OCI-LY1 (cell line): ENCODE measurements at regions not wholly inside any gene's neighbourhood (a gene's known extent, or its start where the extent isn't known, plus 50 kb on each side); places are given as distances from the start of the nearest gene placed in this dataset.

Source experiments
- H2AFZ ChIP-seq: fragments of 200-600 bp; sonication (generic), shearing (Covaris generic); 2 replicates; pipeline ENCODE4 v1.6.0; 2014; ENCODE audit warnings: antibody characterized with exemption, mild to moderate bottlenecking, low read length
- H3F3A ChIP-seq: fragments of 200-600 bp; sonication (generic), shearing (Covaris generic); 2 replicates; pipeline ENCODE4 v1.6.0; 2014; ENCODE audit warnings: mild to moderate bottlenecking, antibody characterized with exemption, low read length, moderate library complexity; ENCODE audit not compliant: insufficient read depth
- H3K27ac ChIP-seq: fragments of 200-600 bp; sonication (generic); 2 replicates; pipeline ENCODE4 v1.5.1; 2014; ENCODE audit warnings: low read length, mixed run types, mild to moderate bottlenecking, low read depth; ENCODE audit not compliant: poor library complexity, severe bottlenecking
- H3K27me3 ChIP-seq: fragments of 200-600 bp; sonication (generic); 2 replicates; pipeline ENCODE4 v1.6.0; 2014; ENCODE audit warnings: antibody characterized with exemption, mild to moderate bottlenecking, low read length, moderate library complexity; ENCODE audit not compliant: insufficient read depth
- H3K36me3 ChIP-seq: fragments of 200-600 bp; sonication (generic); 2 replicates; pipeline ENCODE4 v1.6.1; 2014; ENCODE audit warnings: mild to moderate bottlenecking, antibody characterized with exemption, low read length, moderate library complexity, mixed read lengths; ENCODE audit not compliant: insufficient read depth
- H3K4me1 ChIP-seq: fragments of 200-600 bp; sonication (generic); 2 replicates; pipeline ENCODE4 v1.5.1; 2014; ENCODE audit warnings: mild to moderate bottlenecking, low read length, moderate library complexity; ENCODE audit not compliant: insufficient read depth, severe bottlenecking
- H3K4me2 ChIP-seq: fragments of 200-600 bp; sonication (generic), shearing (Covaris generic); 2 replicates; pipeline ENCODE4 v1.6.1; 2014; ENCODE audit warnings: low read length
- H3K4me3 ChIP-seq: fragments of 200-600 bp; sonication (generic); 2 replicates; pipeline ENCODE4 v1.5.1; 2014; ENCODE audit warnings: low read length, low read depth, mild to moderate bottlenecking, mixed read lengths; ENCODE audit not compliant: poor library complexity, severe bottlenecking
- H3K79me2 ChIP-seq: fragments of 200-600 bp; shearing (Covaris generic); 2 replicates; pipeline ENCODE4 v1.6.1; 2016; ENCODE audit warnings: mixed run types, low read length, mixed read lengths; ENCODE audit not compliant: insufficient read depth
- H3K9ac ChIP-seq: fragments of 200-600 bp; sonication (generic), shearing (Covaris generic); 2 replicates; pipeline ENCODE4 v1.6.1; 2014; ENCODE audit warnings: mild to moderate bottlenecking, low read length, mixed read lengths
- H3K9me2 ChIP-seq: fragments of 200-600 bp; sonication (generic), shearing (Covaris generic); 2 replicates; pipeline ENCODE4 v1.6.1; 2014; ENCODE audit warnings: low read depth, mild to moderate bottlenecking, low read length, mixed read lengths
- H3K9me3 ChIP-seq: fragments of 200-600 bp; shearing (Covaris generic); 2 replicates; pipeline ENCODE4 v1.6.1; 2014; ENCODE audit warnings: low read length, mixed read lengths
- H4K20me1 ChIP-seq: fragments of 200-600 bp; sonication (generic), shearing (Covaris generic); 2 replicates; pipeline ENCODE4 v1.6.0; 2016; ENCODE audit warnings: mild to moderate bottlenecking, low read length; ENCODE audit not compliant: insufficient read depth
- EZH2 ChIP-seq: fragments of 200-600 bp; sonication (generic), shearing (Covaris generic); IDR thresholded peaks from 2 replicates; pipeline ENCODE4 v1.8.0; 2017; ENCODE audit warnings: borderline replicate concordance, mixed run types, mild to moderate bottlenecking, antibody characterized with exemption, low read length, moderate library complexity, mixed read lengths
- TF ChIP-seq, protein P1 (sequence below): fragments of 200-600 bp; sonication (generic), shearing (Covaris generic); IDR thresholded peaks from 2 replicates; pipeline ENCODE4 v1.5.1; 2017; ENCODE audit warnings: mild to moderate bottlenecking, antibody characterized with exemption, low read length, moderate library complexity, mixed read lengths

GRCh38 chr7:142602183-142602582, 147.1 kb upstream of the PRSS1 start:
- H3K79me2 ChIP-seq: no peaks in the 10 kb centered on the region
- H3F3A ChIP-seq: no peaks in the 10 kb centered on the region
- no peaks in the 10 kb centered on the region for H3K36me3 ChIP-seq
- H3K4me3 ChIP-seq: no peak overlapping the region
- no peaks in the 10 kb centered on the region for H3K4me1 ChIP-seq
- no peaks in the 10 kb centered on the region for H3K9me3 ChIP-seq
- H3K27me3 ChIP-seq: no peaks in the 10 kb centered on the region
- H3K27ac ChIP-seq: no peak overlapping the region
- H3K4me2 ChIP-seq: no peak overlapping the region
- no peaks in the 10 kb centered on the region for H3K9me2 ChIP-seq
- H2AFZ ChIP-seq: no peak overlapping the region
- TF ChIP-seq, protein P1, sequence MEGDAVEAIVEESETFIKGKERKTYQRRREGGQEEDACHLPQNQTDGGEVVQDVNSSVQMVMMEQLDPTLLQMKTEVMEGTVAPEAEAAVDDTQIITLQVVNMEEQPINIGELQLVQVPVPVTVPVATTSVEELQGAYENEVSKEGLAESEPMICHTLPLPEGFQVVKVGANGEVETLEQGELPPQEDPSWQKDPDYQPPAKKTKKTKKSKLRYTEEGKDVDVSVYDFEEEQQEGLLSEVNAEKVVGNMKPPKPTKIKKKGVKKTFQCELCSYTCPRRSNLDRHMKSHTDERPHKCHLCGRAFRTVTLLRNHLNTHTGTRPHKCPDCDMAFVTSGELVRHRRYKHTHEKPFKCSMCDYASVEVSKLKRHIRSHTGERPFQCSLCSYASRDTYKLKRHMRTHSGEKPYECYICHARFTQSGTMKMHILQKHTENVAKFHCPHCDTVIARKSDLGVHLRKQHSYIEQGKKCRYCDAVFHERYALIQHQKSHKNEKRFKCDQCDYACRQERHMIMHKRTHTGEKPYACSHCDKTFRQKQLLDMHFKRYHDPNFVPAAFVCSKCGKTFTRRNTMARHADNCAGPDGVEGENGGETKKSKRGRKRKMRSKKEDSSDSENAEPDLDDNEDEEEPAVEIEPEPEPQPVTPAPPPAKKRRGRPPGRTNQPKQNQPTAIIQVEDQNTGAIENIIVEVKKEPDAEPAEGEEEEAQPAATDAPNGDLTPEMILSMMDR: no peak
- no peak for TF ChIP-seq EZH2
- no peak overlapping the region for H3K9ac ChIP-seq
- H4K20me1 ChIP-seq: no peaks in the 10 kb centered on the region

DNA sequence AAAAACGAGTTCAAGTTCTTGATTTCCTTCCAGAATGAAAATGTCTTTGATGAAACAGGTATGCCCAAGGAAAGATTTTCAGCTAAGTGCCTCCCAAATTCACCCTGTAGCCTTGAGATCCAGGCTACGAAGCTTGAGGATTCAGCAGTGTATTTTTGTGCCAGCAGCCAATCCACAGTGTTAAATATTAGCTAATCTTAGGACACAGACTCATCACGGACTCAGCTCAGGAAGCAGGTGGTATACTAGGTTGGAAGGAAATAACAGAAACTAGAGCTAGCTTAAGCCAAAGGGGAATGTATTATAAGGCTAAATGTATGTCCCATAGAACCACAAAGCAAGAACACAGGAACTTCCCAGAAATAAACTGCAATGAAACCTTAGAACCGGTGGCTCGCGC, 151.0 kb upstream of the PRSS1 start:
- Histone ChIP-seq H3K27ac (no peak overlapping the region), H3K4me1 (no peaks in the 10 kb centered on the region), H3K9me3 (no peaks in the 10 kb centered on the region), H2AFZ (no peak overlapping the region), H3K9me2 (no peaks in the 10 kb centered on the region), H3F3A (no peaks in the 10 kb centered on the region), H3K27me3 (no peaks in the 10 kb centered on the region), H3K9ac (no peak overlapping the region), H3K4me3 (no peak overlapping the region), H3K4me2 (no peak overlapping the region), H3K36me3 (no peaks in the 10 kb centered on the region), H4K20me1 (no peaks in the 10 kb centered on the region), H3K79me2 (no peaks in the 10 kb centered on the region)
- no peak for TF ChIP-seq EZH2
- TF ChIP-seq, protein P1: no peak

DNA sequence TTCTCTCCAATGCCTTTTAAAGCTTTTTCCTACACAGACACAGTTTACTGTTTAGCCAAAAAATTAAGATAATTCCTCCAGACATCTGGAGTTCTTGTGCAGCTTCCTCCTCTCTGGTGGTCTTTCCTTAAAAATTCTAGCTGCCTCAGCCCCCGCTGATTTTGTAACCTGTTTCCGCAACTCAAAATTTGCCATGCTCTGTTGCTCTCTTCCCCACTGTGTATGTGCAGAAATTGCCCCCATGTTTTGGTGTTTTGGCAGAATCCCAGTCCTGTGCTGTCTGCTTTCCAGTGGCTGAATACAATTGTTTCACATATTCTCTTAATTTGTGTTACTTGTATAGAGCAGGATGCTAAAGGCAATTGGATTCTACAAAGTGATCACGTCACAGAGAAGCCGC, 151.7 kb upstream of the PRSS1 start:
- no peaks in the 10 kb centered on the region for H3F3A ChIP-seq
- no peaks in the 10 kb centered on the region for H3K9me2 ChIP-seq
- no peak overlapping the region for H3K9ac ChIP-seq
- no peak overlapping the region for H3K4me2 ChIP-seq
- H2AFZ ChIP-seq: no peak overlapping the region
- H3K4me1 ChIP-seq: no peaks in the 10 kb centered on the region
- no peak for TF ChIP-seq EZH2
- TF ChIP-seq, protein P1: no peak
- H3K27me3 ChIP-seq: no peaks in the 10 kb centered on the region
- no peaks in the 10 kb centered on the region for H3K79me2 ChIP-seq
- no peak overlapping the region for H3K27ac ChIP-seq
- H4K20me1 ChIP-seq: no peaks in the 10 kb centered on the region
- no peaks in the 10 kb centered on the region for H3K9me3 ChIP-seq
- H3K36me3 ChIP-seq: no peaks in the 10 kb centered on the region
- no peak overlapping the region for H3K4me3 ChIP-seq
